GM12878 (cell line): ENCODE measurements at regions not wholly inside any gene's neighbourhood (a gene's known extent, or its start where the extent isn't known, plus 50 kb on each side); places are given as distances from the start of the nearest gene placed in this dataset.

ENCODE experiments used
- ATAC-seq: fragments of 200-7000 bp; cut with Tn5 transposase; 3 replicates; pipeline ENCODE4 v1.9.1; 2020; ENCODE audit warnings: mild to moderate bottlenecking, moderate library complexity
- BruUV-seq: library from RNA; stranded (reverse); fragments of 400-500 nt; replicated peaks from 2 replicates; lab custom pipeline; 2021; lab: Mats Ljungman, UMichigan
- CTCF ChIA-PET: fragments of 300-600 bp; sonication (Branson Sonifier 250); formaldehyde crosslinking; extraction: SDS; loops from one replicate; lab custom pipeline; 2021; ENCODE audit warnings: inconsistent platforms; lab: Yijun Ruan, JAX
- POLR2A ChIA-PET: fragments of 350-600 bp; formaldehyde crosslinking; extraction: SDS; loops from one replicate; lab custom pipeline; 2021; ENCODE audit warnings: inconsistent platforms; lab: Charles Lee
- RAD21 ChIA-PET: fragments of 300-600 bp; sonication (Branson Sonifier 250); formaldehyde crosslinking; loops from one replicate; lab custom pipeline; 2023; ENCODE audit warnings: antibody characterized with exemption; ENCODE audit not compliant: unreplicated experiment; lab: Charles Lee
- SMC1A ChIA-PET: fragments of 300-600 bp; sonication (Branson Sonifier 250); formaldehyde crosslinking; loops from one replicate; lab custom pipeline; 2023; ENCODE audit not compliant: unreplicated experiment, uncharacterized antibody; lab: Charles Lee
- DNase-seq: peaks from one replicate; pipeline ENCODE4 v3.0.0-alpha.2; 2011; ENCODE audit warnings: low read depth, low spot score
- FAIRE-seq: peaks from 3 replicates; lab custom pipeline; 2011; peaks lifted over from hg19 to GRCh38; lab: Jason Lieb, UNC
- H2AFZ ChIP-seq: 2 replicates; pipeline ENCODE4 v1.6.0; 2011; ENCODE audit warnings: low read depth, low read length, control low read depth; ENCODE audit not compliant: control insufficient read depth
- H3K27ac ChIP-seq: 2 replicates; pipeline ENCODE4 v1.5.1; 2011; ENCODE audit warnings: control low read depth; ENCODE audit not compliant: control insufficient read depth, insufficient read depth
- H3K27me3 ChIP-seq, 2 experiments: replicated peaks in 1 of 2; 2 replicates each; pipeline versions ENCODE4 v1.6.0 to v1.6.1; 2011; ENCODE audit warnings: low read length in 1 of 2; ENCODE audit not compliant: control insufficient read depth in 2 of 2, insufficient read depth in 2 of 2
- H3K36me3 ChIP-seq, 2 experiments: 2 replicates each; pipeline ENCODE4 v1.5.1; 2011; ENCODE audit warnings: low read length in 1 of 2; ENCODE audit not compliant: control insufficient read depth in 2 of 2, insufficient read depth in 2 of 2
- H3K4me1 ChIP-seq: 2 replicates; pipeline ENCODE4 v1.6.1; 2011; ENCODE audit warnings: mild to moderate bottlenecking, low read length, moderate library complexity, mixed read lengths; ENCODE audit not compliant: control insufficient read depth, insufficient read depth
- H3K4me2 ChIP-seq: 2 replicates; pipeline ENCODE4 v1.6.0; 2011; ENCODE audit warnings: control low read depth; ENCODE audit not compliant: control insufficient read depth, insufficient read depth
- H3K4me3 ChIP-seq: fragments of 200-600 bp; sonication (generic); 2 replicates; pipeline ENCODE4 v1.5.1; 2016
- H3K79me2 ChIP-seq: 2 replicates; pipeline ENCODE4 v1.6.0; 2011; ENCODE audit warnings: low read length; ENCODE audit not compliant: control insufficient read depth, insufficient read depth
- H3K9ac ChIP-seq: 2 replicates; pipeline ENCODE4 v1.8.0; 2011; ENCODE audit warnings: low read length, control low read depth, mixed read lengths; ENCODE audit not compliant: control insufficient read depth, insufficient read depth
- H3K9me3 ChIP-seq: replicated peaks from 3 replicates; pipeline ENCODE4 v1.5.1; 2011; ENCODE audit warnings: mild to moderate bottlenecking, low read length; ENCODE audit not compliant: control insufficient read depth, insufficient read depth
- H4K20me1 ChIP-seq: 2 replicates; pipeline ENCODE4 v1.6.0; 2011; ENCODE audit not compliant: control insufficient read depth, insufficient read depth
- ATF7 ChIP-seq: fragments of 450-650 bp; IDR thresholded peaks from 2 replicates; pipeline ENCODE4 v1.6.1; 2016; ENCODE audit warnings: low read depth, mild to moderate bottlenecking
- CEBPB ChIP-seq, 2 experiments: fragments of 150-350 bp in 1 of 2; IDR thresholded peaks; 2 replicates each; pipeline ENCODE4 v1.6.1; 2012 to 2014; ENCODE audit warnings: low read depth in 2 of 2, low read length in 2 of 2, borderline replicate concordance in 1 of 2, inconsistent platforms in 1 of 2
- ETV6 ChIP-seq, 2 experiments: fragments of 450-650 bp in 1 of 2; IDR thresholded peaks in 1 of 2; conservative IDR thresholded peaks in 1 of 2; 2 replicates each; pipeline ENCODE4 v1.6.1; 2014; ENCODE audit warnings: antibody characterized with exemption in 1 of 2, borderline replicate concordance in 1 of 2, low read depth in 1 of 2, mild to moderate bottlenecking in 1 of 2, moderate library complexity in 1 of 2
- FOS ChIP-seq: IDR thresholded peaks from 3 replicates; pipeline ENCODE4 v1.6.1; 2011; ENCODE audit warnings: borderline replicate concordance; ENCODE audit not compliant: insufficient read length; ENCODE audit errors: extremely low read depth
- FOXK2 ChIP-seq: fragments of 450-650 bp; IDR thresholded peaks from 2 replicates; pipeline ENCODE4 v1.6.1; 2017; ENCODE audit warnings: mild to moderate bottlenecking, moderate library complexity
- IKZF2 ChIP-seq, 2 experiments: fragments of 450-650 bp; IDR thresholded peaks; 2 replicates each; pipeline ENCODE4 v1.6.1; 2017; ENCODE audit warnings: mild to moderate bottlenecking in 2 of 2, moderate library complexity in 2 of 2
- IRF5 ChIP-seq: fragments of 450-650 bp; IDR thresholded peaks from 2 replicates; pipeline ENCODE4 v1.6.1; 2017; ENCODE audit warnings: borderline replicate concordance
- JUNB ChIP-seq: IDR thresholded peaks from 2 replicates; pipeline ENCODE4 v1.6.1; 2016; ENCODE audit warnings: antibody characterized with exemption, mild to moderate bottlenecking
- RB1 ChIP-seq: fragments of 450-650 bp; formaldehyde crosslinking; IDR thresholded peaks from 2 replicates; pipeline ENCODE4 v1.6.1; 2017; ENCODE audit warnings: mild to moderate bottlenecking, borderline replicate concordance
- TCF7 ChIP-seq: IDR thresholded peaks from 2 replicates; pipeline ENCODE4 v1.6.1; 2014; ENCODE audit warnings: antibody characterized with exemption, borderline replicate concordance
- ZSCAN29 ChIP-seq: fragments of 450-650 bp; IDR thresholded peaks from 2 replicates; pipeline ENCODE4 v1.6.1; 2017; ENCODE audit warnings: mild to moderate bottlenecking, moderate library complexity
- ZZZ3 ChIP-seq: IDR thresholded peaks from 2 replicates; pipeline ENCODE4 v1.6.1; 2011; ENCODE audit warnings: low read depth; ENCODE audit not compliant: control insufficient read depth, insufficient read length
- WGBS: methylation state at CpG from one replicate; pipeline ENCODE4 v1.1.6; 2016; ENCODE audit warnings: low lambda C conversion rate; ENCODE audit not compliant: insufficient replicate concordance, insufficient coverage; ENCODE audit errors: missing lambda C conversion rate; 5-methylcytosine and 5-hydroxymethylcytosine counted together
- in situ Hi-C: fragments of 300-500 bp; cut with MboI; formaldehyde crosslinking; loops from 9 replicates; pipeline ENCODE4 v1.14.3; 2018; ENCODE audit warnings: mixed read lengths
- intact Hi-C: fragments of 100-400 bp; cut with micrococcal nuclease; formaldehyde crosslinking; loops from one replicate; pipeline ENCODE4 v1.14.2; 2022; ENCODE audit not compliant: unreplicated experiment
- TF ChIP-seq, protein P1 (sequence below): IDR thresholded peaks from 2 replicates; pipeline ENCODE4 v1.6.1; 2012; ENCODE audit warnings: improper control_type of control experiment, low read depth, low read length; ENCODE audit not compliant: insufficient replicate concordance
- TF ChIP-seq, protein P2 (sequence below): fragments of 450-650 bp; IDR thresholded peaks from 2 replicates; pipeline ENCODE4 v1.6.1; 2017; ENCODE audit warnings: mild to moderate bottlenecking
- TF ChIP-seq, protein P3 (sequence below): IDR thresholded peaks from 2 replicates; pipeline ENCODE4 v1.6.1; 2012; ENCODE audit warnings: low read depth, low read length, improper control_type of control experiment

DNA sequence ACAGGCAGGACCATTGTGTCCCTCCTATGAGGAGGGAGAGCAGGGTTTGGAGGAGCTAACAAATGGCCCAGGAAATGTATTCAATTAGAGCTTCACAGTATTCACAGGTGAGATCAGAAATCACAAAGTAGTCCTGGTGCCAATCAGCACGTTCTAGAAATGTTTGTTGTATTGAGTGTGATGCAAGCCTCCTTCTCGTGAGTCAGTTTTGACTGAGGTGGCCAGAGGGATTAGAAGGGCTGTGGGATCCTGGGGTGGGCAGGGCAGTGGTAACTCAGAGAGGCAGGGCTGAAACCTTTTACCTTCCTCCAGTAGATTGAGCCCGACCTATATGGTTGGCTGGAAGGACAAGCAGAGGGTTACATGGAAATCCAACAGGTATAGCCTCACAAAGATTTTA lies 95.0 kb downstream of the BOD1L2 start:
- Histone ChIP-seq H3K27ac (no peak overlapping the region), H4K20me1 (no peaks in the 10 kb centered on the region), H3K9ac (no peak overlapping the region), H3K9me3 (no peaks in the 10 kb centered on the region), H3K79me2 (no peaks in the 10 kb centered on the region), H3K36me3 (no peaks in the 10 kb centered on the region), H3K4me1 (no peaks in the 10 kb centered on the region), H3K27me3 (peaks cover 0 to 2% of the 10 kb centered on the region in 2 experiments; a peak in 1 of 4 replicates), H3K4me3 (no peak overlapping the region), H2AFZ (no peak overlapping the region), H3K4me2 (no peak overlapping the region)
- no peak for FAIRE-seq
- CTCF ChIA-PET = interaction anchor here (1.1 kb wide), 1 partner anchor 8 kb away, joined by 4 read pairs; no protein-coding TSS in a partner anchor
- no peak for DNase-seq
- in situ Hi-C loops = no loop called here
- POLR2A ChIA-PET = interaction anchor here (1.4 kb wide), 1 partner anchor 10 kb away, joined by 3 read pairs; no protein-coding TSS in a partner anchor
- no TSS peak for BruUV-seq
- SMC1A ChIA-PET = no interaction called here
- WGBS = 17% methylated on average over 3 of the region's 3 CpGs
- intact Hi-C loops = no loop called here
- RAD21 ChIA-PET = no interaction called here
- no peak for ATAC-seq
- TF ChIP-seq RB1 = no peak
- no peak for TF ChIP-seq ZZZ3
- TF ChIP-seq IRF5 = no peak
- TF ChIP-seq TCF7 = no peak
- TF ChIP-seq, protein P1, sequence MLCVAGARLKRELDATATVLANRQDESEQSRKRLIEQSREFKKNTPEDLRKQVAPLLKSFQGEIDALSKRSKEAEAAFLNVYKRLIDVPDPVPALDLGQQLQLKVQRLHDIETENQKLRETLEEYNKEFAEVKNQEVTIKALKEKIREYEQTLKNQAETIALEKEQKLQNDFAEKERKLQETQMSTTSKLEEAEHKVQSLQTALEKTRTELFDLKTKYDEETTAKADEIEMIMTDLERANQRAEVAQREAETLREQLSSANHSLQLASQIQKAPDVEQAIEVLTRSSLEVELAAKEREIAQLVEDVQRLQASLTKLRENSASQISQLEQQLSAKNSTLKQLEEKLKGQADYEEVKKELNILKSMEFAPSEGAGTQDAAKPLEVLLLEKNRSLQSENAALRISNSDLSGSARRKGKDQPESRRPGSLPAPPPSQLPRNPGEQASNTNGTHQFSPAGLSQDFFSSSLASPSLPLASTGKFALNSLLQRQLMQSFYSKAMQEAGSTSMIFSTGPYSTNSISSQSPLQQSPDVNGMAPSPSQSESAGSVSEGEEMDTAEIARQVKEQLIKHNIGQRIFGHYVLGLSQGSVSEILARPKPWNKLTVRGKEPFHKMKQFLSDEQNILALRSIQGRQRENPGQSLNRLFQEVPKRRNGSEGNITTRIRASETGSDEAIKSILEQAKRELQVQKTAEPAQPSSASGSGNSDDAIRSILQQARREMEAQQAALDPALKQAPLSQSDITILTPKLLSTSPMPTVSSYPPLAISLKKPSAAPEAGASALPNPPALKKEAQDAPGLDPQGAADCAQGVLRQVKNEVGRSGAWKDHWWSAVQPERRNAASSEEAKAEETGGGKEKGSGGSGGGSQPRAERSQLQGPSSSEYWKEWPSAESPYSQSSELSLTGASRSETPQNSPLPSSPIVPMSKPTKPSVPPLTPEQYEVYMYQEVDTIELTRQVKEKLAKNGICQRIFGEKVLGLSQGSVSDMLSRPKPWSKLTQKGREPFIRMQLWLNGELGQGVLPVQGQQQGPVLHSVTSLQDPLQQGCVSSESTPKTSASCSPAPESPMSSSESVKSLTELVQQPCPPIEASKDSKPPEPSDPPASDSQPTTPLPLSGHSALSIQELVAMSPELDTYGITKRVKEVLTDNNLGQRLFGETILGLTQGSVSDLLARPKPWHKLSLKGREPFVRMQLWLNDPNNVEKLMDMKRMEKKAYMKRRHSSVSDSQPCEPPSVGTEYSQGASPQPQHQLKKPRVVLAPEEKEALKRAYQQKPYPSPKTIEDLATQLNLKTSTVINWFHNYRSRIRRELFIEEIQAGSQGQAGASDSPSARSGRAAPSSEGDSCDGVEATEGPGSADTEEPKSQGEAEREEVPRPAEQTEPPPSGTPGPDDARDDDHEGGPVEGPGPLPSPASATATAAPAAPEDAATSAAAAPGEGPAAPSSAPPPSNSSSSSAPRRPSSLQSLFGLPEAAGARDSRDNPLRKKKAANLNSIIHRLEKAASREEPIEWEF = no peak
- TF ChIP-seq, protein P2, sequence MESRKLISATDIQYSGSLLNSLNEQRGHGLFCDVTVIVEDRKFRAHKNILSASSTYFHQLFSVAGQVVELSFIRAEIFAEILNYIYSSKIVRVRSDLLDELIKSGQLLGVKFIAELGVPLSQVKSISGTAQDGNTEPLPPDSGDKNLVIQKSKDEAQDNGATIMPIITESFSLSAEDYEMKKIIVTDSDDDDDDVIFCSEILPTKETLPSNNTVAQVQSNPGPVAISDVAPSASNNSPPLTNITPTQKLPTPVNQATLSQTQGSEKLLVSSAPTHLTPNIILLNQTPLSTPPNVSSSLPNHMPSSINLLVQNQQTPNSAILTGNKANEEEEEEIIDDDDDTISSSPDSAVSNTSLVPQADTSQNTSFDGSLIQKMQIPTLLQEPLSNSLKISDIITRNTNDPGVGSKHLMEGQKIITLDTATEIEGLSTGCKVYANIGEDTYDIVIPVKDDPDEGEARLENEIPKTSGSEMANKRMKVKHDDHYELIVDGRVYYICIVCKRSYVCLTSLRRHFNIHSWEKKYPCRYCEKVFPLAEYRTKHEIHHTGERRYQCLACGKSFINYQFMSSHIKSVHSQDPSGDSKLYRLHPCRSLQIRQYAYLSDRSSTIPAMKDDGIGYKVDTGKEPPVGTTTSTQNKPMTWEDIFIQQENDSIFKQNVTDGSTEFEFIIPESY = no peak
- TF ChIP-seq FOS = no peak
- TF ChIP-seq ZSCAN29 = no peak
- no peak for TF ChIP-seq CEBPB (IDR thresholded peaks at IDR 0.05; ENCODE audit: borderline replicate concordance in 1 of 2, low read depth in 2 of 2, low read length in 2 of 2)
- TF ChIP-seq ATF7 = no peak
- TF ChIP-seq IKZF2 (IDR thresholded peaks at IDR 0.05) = no peak
- TF ChIP-seq, protein P3, sequence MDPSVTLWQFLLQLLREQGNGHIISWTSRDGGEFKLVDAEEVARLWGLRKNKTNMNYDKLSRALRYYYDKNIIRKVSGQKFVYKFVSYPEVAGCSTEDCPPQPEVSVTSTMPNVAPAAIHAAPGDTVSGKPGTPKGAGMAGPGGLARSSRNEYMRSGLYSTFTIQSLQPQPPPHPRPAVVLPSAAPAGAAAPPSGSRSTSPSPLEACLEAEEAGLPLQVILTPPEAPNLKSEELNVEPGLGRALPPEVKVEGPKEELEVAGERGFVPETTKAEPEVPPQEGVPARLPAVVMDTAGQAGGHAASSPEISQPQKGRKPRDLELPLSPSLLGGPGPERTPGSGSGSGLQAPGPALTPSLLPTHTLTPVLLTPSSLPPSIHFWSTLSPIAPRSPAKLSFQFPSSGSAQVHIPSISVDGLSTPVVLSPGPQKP = no peak
- no peak for TF ChIP-seq FOXK2
- no peak for TF ChIP-seq JUNB
- no peak for TF ChIP-seq ETV6 (conservative IDR thresholded peaks at IDR 0.05 in 1 of 2, IDR thresholded peaks at IDR 0.05 in 1 of 2; ENCODE audit: borderline replicate concordance in 1 of 2, low read depth in 1 of 2)
